ENCODE measurements at regions not wholly inside any gene's neighbourhood (a gene's known extent, or its start where the extent isn't known, plus 50 kb on each side); places are given as distances from the start of the nearest gene placed in this dataset.

- TF ChIP-seq ZNF462 (CRISPR knock-in tag; IDR thresholded peaks at IDR 0.05) (no peak), ZNF114 (CRISPR knock-in tag; IDR thresholded peaks at IDR 0.05) (no peak)
These were observed 326.2 kb upstream of the PRDM1 start (continued) for GRCh38 chr6:105759946-105760345.

- peaks cover 5% of the 10 kb centered on the region; the same call in 1 of the 2 replicates for H3K4me1 ChIP-seq (ENCODE audit: insufficient read depth)
- H3K9me2 ChIP-seq (ENCODE audit: insufficient read depth): peaks cover 7% of the 10 kb centered on the region; the same call in 1 of the 2 replicates
- H3K27ac ChIP-seq (ENCODE audit: low read depth): no peak overlapping the region
- no peaks in the 10 kb centered on the region for H4K20me1 ChIP-seq (replicated peaks; ENCODE audit: insufficient read depth)
- H3K9me3 Mint-ChIP-seq: peaks cover 19% of the 10 kb centered on the region
- no peak overlapping the region for H3K4me3 ChIP-seq
- DNase-seq (ENCODE audit: low spot score): no peak
- no peaks in the 10 kb centered on the region for H3K27me3 Mint-ChIP-seq (ENCODE audit: insufficient read depth, low read depth, poor library complexity)
- H3K4me2 ChIP-seq: no peak overlapping the region
- H3K4me3 Mint-ChIP-seq: no peak overlapping the region
- H3K36me3 Mint-ChIP-seq (ENCODE audit: low read depth): peaks cover 8% of the 10 kb centered on the region; the same call in 2 of the 3 replicates
- H3K27ac Mint-ChIP-seq: no peak overlapping the region
- no peaks in the 10 kb centered on the region for H3K79me2 ChIP-seq (replicated peaks; ENCODE audit: insufficient read depth)
- H3K27me3 ChIP-seq (ENCODE audit: insufficient read depth): no peaks in the 10 kb centered on the region
- no peak; the same call in 2 of the 3 replicates for ATAC-seq
- H2AFZ ChIP-seq: no peak overlapping the region
- H3F3A ChIP-seq (replicated peaks; ENCODE audit: low read depth): no peaks in the 10 kb centered on the region
- peaks cover 6% of the 10 kb centered on the region; the same call in 1 of the 2 replicates for H3K36me3 ChIP-seq (ENCODE audit: insufficient read depth)
- H3K4me1 Mint-ChIP-seq: peaks cover 10% of the 10 kb centered on the region
- no peak for TF ChIP-seq EZH2phosphoT487 (IDR thresholded peaks at IDR 0.05; ENCODE audit: unreplicated experiment)
- TF ChIP-seq JUNB (IDR thresholded peaks at IDR 0.05; ENCODE audit: unreplicated experiment): no peak
- TF ChIP-seq CREB1 (CRISPR knock-in tag; IDR thresholded peaks at IDR 0.05; ENCODE audit: low read depth): no peak
- TF ChIP-seq REST (IDR thresholded peaks at IDR 0.05; ENCODE audit: unreplicated experiment): no peak
- no peak for TF ChIP-seq CTCF (conservative IDR thresholded peaks at IDR 0.05; ENCODE audit: low read depth in 2 of 2)
These were observed 327.1 kb upstream of the PRDM1 start for GRCh38 chr6:105759015-105759414.
